Fibroblast of lung (primary cell): ENCODE measurements at regions not wholly inside any gene's neighbourhood (a gene's known extent, or its start where the extent isn't known, plus 50 kb on each side); places are given as distances from the start of the nearest gene placed in this dataset.

Source experiments
- CTCF ChIP-seq, 2 donors: IDR thresholded peaks in 1 of 2; conservative IDR thresholded peaks in 1 of 2; 1 replicate in 1 of 2; 2 replicates in 1 of 2; pipeline ENCODE4 v1.5.1; 2011 to 2012; ENCODE audit warnings: low read length in 2 of 2, control low read depth in 1 of 2, inconsistent platforms in 1 of 2, low read depth in 1 of 2, mild to moderate bottlenecking in 1 of 2
- EZH2 ChIP-seq: IDR thresholded peaks from 2 replicates; pipeline ENCODE4 v1.5.1; 2012; ENCODE audit warnings: low read length, control low read depth, mild to moderate bottlenecking; ENCODE audit errors: missing control alignments

GRCh38 chr13:34502621-34503020, 439.4 kb upstream of the NBEA start:
- no peak for TF ChIP-seq CTCF (conservative IDR thresholded peaks at IDR 0.05 in 1 of 2, IDR thresholded peaks at IDR 0.05 in 1 of 2; ENCODE audit: low read depth in 1 of 2, low read length in 2 of 2)
- no peak for TF ChIP-seq EZH2
